AG08396 (cell line): ENCODE measurements at regions not wholly inside any gene's neighbourhood (a gene's known extent, or its start where the extent isn't known, plus 50 kb on each side); places are given as distances from the start of the nearest gene placed in this dataset.

Experiments
- DNase-seq: peaks from one replicate; pipeline ENCODE4 v3.0.0; 2012; ENCODE audit warnings: low spot score, mixed read lengths

DNA sequence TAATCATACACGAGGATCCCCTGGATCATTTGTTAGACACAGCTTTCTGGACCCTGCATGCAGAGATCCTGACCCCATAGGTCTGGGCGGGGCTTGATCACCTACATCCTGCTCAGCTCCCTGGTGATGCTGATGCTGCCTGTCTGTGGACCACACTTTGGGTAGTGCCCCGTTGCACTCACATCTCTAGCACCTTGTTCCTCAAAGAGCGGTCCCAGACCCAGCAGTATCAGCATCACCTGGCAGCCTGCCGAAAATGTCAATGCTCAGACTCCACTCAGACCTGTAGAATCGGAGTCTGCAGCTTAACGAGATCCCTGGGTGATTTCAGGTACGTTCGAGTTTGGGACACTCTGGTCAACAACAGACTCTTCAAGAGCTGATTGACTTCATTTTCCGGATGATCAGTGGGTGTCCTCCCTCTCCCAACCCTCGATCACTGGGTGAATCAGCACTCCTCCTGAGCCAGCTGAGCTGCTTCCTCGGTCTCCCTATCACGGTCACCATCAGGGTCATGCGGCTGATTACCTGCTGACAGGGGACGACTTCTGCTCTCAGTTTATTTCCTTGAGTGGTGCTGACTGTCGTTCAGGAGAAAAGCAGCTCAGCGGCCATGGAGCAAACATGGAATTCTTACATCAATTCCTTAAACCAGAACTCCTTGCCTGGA, 150.6 kb upstream of the RAB12 start:
- DNase-seq: no peak

DNA sequence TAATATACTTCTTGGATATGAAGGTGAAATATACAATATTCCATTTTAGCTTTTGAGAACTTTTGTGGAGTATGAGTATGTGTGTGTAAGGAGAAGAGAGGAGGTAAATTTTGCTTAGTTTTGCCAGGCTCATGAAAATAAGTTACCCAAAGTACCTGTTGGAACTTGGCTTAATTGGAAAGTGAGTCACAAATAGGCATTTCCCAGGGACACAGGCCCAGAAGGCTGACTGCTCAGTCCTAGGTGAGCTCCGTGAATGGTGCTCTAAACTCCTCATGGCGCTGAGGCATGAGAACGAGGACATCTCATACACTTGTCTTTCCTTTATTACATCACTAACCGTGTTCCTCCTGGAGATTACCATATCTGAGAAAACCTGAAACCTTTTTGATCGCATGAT, 148.5 kb upstream of the RAB12 start:
- no peak for DNase-seq

- DNase-seq: no peak
Measured at GRCh38 chr18:8461544-8461943, 147.7 kb upstream of the RAB12 start.

DNA sequence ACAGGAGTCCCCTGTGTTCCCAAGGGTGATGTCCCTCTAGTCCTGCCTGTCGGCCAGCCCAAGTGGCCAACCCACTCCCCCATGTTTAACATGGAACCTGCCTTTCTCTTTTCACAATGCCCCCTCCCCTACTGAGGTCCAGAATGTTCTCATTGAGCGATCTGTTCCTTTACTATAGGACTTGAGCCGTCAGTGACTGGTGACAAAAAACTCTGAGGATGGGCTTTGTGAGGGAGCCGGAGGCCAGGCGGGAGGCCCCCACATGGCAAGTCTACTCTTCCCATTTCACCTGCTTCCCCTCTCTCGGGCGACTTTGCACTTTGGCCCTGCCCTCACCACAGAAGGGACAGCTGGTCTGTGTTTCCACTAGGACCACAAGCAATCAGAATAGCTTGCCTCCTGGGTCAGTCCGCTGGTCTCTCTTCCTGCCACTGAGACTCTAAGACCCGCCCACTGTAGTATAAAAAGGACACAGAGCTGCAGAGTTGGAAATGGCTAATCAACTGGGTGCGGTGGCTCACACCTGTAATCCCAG, 146.5 kb upstream of the RAB12 start:
- no peak for DNase-seq

DNA sequence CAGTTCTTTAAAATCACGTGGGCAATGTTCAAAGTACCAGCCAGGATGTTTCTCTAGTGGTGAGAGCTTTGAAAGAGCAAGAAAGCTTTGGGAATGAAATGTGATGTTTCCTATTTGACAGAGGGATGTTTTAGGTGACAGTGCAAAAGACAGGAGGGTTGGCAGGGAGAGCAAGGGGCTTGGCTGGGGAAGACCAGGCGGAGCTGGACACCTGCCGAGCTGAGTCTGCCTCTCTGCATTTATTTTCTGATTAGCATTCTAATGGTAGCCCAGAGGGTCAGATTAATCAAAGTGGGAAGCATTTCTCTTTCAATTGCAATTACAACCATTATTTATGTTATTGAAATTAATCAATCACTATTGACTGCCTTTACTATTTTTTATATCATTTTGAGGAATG, 145.4 kb upstream of the RAB12 start:
- no peak for DNase-seq

GRCh38 chr18:8468191-8468590, 141.0 kb upstream of the RAB12 start:
- DNase-seq: no peak

- DNase-seq: no peak
Measured at GRCh38 chr18:8468921-8469335, 140.3 kb upstream of the RAB12 start.

- DNase-seq: peak; percentile 29
Measured at GRCh38 chr18:8469544-8470130, 139.6 kb upstream of the RAB12 start.

GRCh38 chr18:8471372-8471771, 137.9 kb upstream of the RAB12 start:
- DNase-seq: no peak

GRCh38 chr18:8474661-8475060, 134.6 kb upstream of the RAB12 start:
- DNase-seq: no peak

DNA sequence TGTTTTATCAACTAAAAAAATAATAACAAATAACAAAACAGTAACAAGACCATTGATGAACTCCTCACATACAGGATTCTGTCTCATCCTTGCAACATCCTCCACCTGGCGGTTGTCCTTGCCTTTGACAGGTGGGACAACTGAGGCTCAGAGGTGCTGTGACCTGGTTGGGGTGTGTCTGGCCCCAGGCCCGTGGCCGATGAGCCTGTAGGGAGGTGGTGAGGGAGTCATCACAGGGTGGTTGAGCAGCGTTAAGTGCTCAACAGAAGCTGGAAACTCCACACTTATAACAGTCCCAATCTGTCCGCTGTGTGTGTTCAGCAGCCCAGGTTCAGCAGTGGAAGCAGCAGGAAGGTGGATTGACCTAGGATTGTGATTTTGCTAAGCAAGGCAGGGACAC, 131.6 kb upstream of the RAB12 start:
- no peak for DNase-seq

- peak; percentile 79 for DNase-seq
Measured at GRCh38 chr18:8478166-8478967, 130.9 kb upstream of the RAB12 start.

GRCh38 chr18:8478968-8479370, 130.3 kb upstream of the RAB12 start:
- no peak for DNase-seq

DNA sequence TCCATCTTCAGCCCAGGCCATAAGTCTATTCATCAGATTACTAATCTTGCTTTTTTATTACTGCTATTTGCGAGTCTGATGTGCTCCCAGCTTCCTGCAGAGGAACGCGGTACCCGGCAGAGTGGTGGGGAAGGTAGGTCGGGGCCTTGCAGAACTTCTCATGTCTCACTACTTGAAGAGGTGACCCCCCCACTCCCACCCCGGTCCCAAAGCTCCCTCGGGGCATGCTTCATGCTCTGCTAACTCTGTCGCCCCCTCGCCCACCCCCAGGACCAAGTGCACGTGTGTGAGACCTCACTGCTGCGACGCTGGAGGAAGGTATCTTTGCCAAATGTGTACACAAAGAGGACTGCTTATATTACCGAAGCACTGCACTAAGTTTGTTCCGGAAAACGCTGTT, 129.4 kb upstream of the RAB12 start:
- DNase-seq: no peak

GRCh38 chr18:8480506-8481328, 128.5 kb upstream of the RAB12 start:
- DNase-seq: peak; percentile 55

GRCh38 chr18:8484951-8485350, 124.3 kb upstream of the RAB12 start:
- no peak for DNase-seq

DNA sequence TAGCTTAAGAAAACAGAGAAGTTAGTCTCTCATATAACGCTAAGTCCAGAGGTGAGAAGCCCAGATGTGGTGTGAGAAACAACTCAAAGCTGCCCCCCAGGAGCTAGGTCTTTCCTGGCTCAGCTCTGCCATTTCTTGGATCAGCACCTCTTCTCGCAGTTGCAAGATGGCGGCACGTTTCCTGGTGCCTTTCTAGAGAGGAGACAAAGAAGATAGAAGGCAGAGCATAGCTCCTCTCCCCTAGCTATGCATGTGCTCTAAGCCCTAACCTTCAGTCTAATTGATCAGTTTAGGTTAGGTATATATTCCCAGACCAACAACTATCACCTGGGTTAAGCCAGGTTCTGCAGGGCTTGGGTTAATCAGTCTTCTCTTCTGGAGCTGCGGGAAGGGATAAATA, 119.5 kb upstream of the RAB12 start:
- DNase-seq: no peak

DNA sequence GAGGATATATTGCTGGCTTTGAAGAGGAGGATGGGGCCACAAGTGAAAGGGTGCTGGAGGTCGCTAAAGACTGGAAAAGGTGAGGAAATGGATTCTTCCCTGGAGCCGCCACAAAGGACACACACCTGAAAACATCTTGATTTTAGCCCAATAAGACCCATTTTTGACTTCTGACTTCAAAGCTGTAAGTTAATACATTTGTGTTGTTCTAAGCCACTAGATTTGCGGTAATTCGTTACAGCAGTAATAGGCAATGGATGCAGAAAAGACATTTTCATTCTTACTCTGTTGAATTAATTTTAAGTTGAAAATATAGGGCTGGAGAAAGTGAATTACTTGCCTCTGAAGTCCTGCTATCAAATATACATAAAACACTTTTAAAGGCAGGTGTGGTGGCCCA, 117.7 kb upstream of the RAB12 start:
- no peak for DNase-seq

DNA sequence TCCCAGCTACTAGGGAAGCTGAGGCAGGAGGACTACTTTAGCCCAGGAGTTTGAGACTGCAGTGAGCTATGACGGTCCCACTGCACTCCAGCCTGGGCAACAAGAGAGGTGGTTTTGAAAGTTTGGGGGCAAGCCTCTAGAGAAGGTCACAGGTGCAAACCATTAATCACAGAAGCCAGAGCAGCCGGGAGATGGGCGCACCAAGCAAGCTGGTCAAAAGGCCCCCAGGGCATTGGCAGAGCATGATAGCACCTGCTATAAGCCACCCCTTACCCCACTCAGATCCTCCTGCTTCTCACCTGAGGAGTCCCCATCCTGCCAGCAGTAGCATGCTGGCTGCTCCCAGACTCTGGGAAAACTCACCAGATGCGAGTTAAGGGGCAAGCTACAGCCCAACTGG, 116.1 kb upstream of the RAB12 start:
- DNase-seq: no peak

DNA sequence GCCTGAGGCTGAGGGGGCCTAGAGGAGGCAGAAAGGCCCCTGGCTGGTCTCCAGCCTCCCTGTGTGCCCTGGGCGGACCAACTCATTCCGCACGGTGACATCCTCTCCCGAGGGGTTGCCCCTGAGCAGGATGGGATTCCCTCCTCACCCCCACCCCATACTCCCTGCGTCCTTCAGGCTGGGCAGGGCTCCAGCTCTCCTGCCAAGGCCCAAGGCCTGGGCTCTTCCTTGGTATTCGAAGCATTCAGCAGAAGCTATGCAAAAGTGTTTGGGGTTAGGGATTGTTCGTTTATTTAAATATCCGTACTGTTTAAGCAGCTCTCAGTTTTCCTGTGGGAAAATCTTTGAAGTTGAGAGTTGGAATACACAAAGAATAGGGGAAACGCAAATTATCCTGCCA, 113.1 kb upstream of the RAB12 start:
- no peak for DNase-seq

DNA sequence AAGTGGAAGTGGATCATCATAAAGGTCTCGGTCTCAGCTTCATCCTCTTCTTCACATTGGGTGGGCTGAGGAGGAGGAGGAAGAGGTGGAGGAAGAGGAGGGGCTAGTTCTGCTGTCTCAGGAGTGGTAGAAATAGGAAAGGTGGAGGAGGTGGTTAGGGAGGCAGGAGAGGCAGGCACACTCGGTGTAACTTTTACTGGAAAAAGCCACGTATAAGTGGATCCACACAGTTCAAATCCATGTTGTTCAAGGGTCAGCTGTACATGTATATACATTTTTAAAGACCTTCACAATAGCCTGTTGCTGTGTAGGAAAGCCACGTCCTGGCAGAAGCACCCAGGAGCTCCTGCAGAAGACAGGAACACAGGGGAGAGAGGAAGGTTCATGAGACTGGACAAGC, 110.3 kb upstream of the RAB12 start:
- DNase-seq: no peak
